ENCODE measurements at regions not wholly inside any gene's neighbourhood (a gene's known extent, or its start where the extent isn't known, plus 50 kb on each side); places are given as distances from the start of the nearest gene placed in this dataset.
"Not testable (repeated sequence)": the region's sequence is repeated elsewhere in the genome, so short reads cannot be mapped to it uniquely, and the experiment has no call there.

DNA sequence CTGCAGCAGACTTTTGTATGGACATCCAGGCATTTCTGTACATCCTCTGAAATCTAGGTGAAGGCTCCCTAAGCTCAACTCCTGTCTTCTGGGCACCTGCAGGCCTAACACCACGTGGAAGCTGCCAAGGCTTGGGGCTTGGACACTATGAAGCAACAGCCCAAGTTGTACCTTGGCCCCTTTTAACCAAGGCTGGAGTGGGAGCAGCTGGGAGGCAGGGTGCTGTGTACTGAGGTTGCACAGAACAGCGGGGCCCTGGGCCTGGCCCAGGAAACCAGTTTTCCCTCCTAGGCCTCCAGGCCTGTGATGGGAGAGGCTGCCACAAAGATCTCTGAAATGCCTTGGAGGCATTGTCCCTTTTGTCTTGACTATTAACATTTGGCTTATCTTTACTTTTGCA, 214.4 kb upstream of the LRIG3 start:
- no peaks in the 10 kb centered on the region for H3K9me3 ChIP-seq (ENCODE audit: low read length)
- H2AFZ ChIP-seq (ENCODE audit: low read depth, low read length): no peak overlapping the region
- no peak overlapping the region for H3K4me3 ChIP-seq (ENCODE audit: low read length)
- H3K4me1 ChIP-seq (ENCODE audit: insufficient read depth, low read length): peaks cover 9% of the 10 kb centered on the region
- H3K27me3 ChIP-seq (ENCODE audit: insufficient read depth, low read length): no peaks in the 10 kb centered on the region
- H3K36me3 ChIP-seq (ENCODE audit: insufficient read depth, low read length): no peaks in the 10 kb centered on the region

DNA sequence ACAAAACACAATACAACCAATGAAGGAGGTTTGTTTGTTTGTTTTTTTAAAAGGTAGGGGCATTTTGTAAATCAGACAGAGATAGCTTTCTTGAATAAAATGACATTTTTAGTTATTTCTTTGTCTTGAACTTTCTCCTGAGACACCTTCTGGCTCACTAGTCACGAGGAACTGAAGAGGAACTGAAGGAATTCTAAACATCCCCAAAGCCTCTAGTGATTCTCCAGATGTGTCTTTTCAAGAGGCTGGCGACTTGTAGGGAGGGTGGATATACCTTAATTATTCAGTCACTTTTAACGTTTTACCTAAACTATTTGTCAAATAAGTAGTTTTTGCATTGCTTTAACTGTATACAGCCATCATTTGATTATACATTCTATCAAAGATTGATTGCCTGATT, 211.2 kb upstream of the LRIG3 start:
- Histone ChIP-seq H3K4me1 (ENCODE audit: insufficient read depth, low read length) (peaks cover 9% of the 10 kb centered on the region), H3K9me3 (ENCODE audit: low read length) (no peaks in the 10 kb centered on the region), H3K27me3 (ENCODE audit: insufficient read depth, low read length) (no peaks in the 10 kb centered on the region), H3K4me3 (ENCODE audit: low read length) (no peak overlapping the region), H2AFZ (ENCODE audit: low read depth, low read length) (no peak overlapping the region), H3K36me3 (ENCODE audit: insufficient read depth, low read length) (no peaks in the 10 kb centered on the region)

DNA sequence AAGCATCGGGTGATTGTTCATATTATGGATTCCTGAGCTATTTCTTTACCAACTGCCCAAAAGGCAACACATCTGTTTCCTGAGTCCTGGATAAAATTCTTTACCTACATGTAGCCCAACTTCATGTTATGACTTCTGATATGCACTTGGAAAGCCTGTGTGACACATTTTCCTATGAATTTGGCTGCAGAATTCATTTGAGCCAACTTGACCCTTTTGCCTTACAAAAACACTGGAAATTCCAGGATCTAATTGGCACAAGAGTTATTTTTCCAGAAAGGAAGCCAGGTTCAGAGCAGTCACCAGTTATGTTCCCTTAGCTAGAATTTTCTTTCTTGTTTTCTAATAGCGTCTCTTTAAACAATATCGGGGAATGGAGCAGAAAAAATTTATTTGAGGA, 202.5 kb upstream of the LRIG3 start:
- no peaks in the 10 kb centered on the region for H3K36me3 ChIP-seq (ENCODE audit: insufficient read depth, low read length)
- H3K4me3 ChIP-seq (ENCODE audit: low read length): no peak overlapping the region
- H3K27me3 ChIP-seq (ENCODE audit: insufficient read depth, low read length): peaks cover 3% of the 10 kb centered on the region
- no peak overlapping the region for H2AFZ ChIP-seq (ENCODE audit: low read depth, low read length)
- no peaks in the 10 kb centered on the region for H3K9me3 ChIP-seq (ENCODE audit: low read length)
- H3K4me1 ChIP-seq (ENCODE audit: insufficient read depth, low read length): no peaks in the 10 kb centered on the region

DNA sequence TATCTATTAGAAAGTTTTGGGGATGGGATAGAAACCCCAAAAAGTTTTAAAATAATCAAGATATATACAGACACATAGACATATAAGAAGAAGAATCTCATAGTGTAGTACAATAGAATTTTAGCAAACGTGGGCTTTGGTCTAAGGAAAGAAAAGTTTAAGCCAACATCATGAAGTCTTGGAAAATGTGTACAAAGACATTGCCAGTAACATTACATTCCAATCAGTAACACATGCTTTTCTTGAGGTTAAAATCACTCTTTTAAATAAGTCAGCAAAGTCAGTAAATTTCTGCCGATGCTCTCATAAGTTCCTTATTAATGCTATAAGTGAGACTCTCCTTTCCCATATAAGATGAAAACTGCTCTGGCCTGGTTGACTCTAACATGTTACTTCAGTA, 201.1 kb upstream of the LRIG3 start:
- Histone ChIP-seq H3K4me1 (ENCODE audit: insufficient read depth, low read length) (no peaks in the 10 kb centered on the region), H3K36me3 (ENCODE audit: insufficient read depth, low read length) (no peaks in the 10 kb centered on the region), H3K27me3 (ENCODE audit: insufficient read depth, low read length) (peaks cover 3% of the 10 kb centered on the region), H3K4me3 (ENCODE audit: low read length) (no peak overlapping the region), H2AFZ (ENCODE audit: low read depth, low read length) (no peak overlapping the region), H3K9me3 (ENCODE audit: low read length) (no peaks in the 10 kb centered on the region)

DNA sequence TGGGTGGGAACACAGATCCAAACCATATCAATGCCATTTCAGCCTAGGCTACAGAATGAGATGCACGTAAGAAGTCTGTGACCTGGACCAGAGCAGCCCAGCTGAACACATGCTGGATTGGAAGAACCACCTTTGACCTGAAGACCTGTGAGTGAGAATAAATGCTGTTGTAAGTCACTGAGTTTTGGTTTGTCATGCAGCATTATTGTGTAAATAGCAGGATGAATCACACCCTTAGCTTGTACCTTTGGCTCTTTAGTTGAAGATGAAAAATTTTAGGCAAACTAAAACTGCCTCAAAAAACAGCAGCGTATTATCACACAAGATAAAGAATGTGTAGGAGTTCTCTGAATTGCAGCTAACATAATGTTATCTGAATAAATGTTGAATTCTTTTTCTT, 199.4 kb upstream of the LRIG3 start:
- Histone ChIP-seq H3K4me1 (ENCODE audit: insufficient read depth, low read length) (no peaks in the 10 kb centered on the region), H3K4me3 (ENCODE audit: low read length) (no peak overlapping the region), H3K36me3 (ENCODE audit: insufficient read depth, low read length) (no peaks in the 10 kb centered on the region), H3K9me3 (ENCODE audit: low read length) (no peaks in the 10 kb centered on the region), H3K27me3 (ENCODE audit: insufficient read depth, low read length) (peaks cover 3% of the 10 kb centered on the region), H2AFZ (ENCODE audit: low read depth, low read length) (no peak overlapping the region)

DNA sequence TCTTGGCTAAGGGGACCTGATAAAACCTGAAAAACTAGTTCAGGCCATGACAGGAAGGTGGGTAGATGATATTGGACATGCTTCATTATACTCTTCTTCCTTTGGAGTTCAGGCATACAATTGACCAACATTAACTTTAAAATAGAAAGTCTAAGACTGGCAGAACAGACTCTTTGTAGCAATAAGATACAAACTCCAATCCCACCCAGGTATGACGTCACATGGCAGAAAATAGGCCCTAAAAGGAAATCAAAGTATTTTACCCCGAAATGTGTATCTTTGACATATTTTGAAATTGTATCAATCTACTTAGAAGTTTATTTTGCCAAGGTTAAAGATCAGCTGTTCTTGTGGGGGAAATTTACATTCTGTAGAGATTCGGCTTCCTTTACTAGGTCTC, 198.1 kb upstream of the LRIG3 start:
- Histone ChIP-seq H3K9me3 (ENCODE audit: low read length) (no peaks in the 10 kb centered on the region), H3K4me3 (ENCODE audit: low read length) (no peak overlapping the region), H3K36me3 (ENCODE audit: insufficient read depth, low read length) (no peaks in the 10 kb centered on the region), H3K4me1 (ENCODE audit: insufficient read depth, low read length) (no peaks in the 10 kb centered on the region), H3K27me3 (ENCODE audit: insufficient read depth, low read length) (no peaks in the 10 kb centered on the region), H2AFZ (ENCODE audit: low read depth, low read length) (no peak overlapping the region)

DNA sequence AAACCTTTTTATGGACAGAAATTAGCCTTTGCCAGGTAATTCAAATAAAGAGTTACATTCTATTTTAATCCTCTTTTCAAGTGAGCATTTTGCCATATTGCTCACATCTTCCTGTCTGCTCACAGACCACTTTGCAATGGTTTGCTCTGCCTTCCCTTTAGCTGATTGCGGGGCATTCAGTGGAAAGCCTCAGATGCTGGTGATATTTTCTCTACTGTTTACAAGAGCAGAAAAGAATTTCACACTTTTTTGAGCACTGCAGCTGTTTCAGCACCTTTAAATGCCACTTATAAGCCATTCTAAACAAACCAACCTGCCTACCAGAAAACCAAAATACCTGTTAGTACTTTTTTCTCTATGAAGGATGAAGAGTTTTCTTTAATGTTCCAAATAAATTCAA, 195.7 kb upstream of the LRIG3 start:
- Histone ChIP-seq H3K4me1 (ENCODE audit: insufficient read depth, low read length) (no peaks in the 10 kb centered on the region), H2AFZ (ENCODE audit: low read depth, low read length) (no peak overlapping the region), H3K4me3 (ENCODE audit: low read length) (no peak overlapping the region), H3K9me3 (ENCODE audit: low read length) (no peaks in the 10 kb centered on the region), H3K36me3 (ENCODE audit: insufficient read depth, low read length) (no peaks in the 10 kb centered on the region), H3K27me3 (ENCODE audit: insufficient read depth, low read length) (no peaks in the 10 kb centered on the region)

DNA sequence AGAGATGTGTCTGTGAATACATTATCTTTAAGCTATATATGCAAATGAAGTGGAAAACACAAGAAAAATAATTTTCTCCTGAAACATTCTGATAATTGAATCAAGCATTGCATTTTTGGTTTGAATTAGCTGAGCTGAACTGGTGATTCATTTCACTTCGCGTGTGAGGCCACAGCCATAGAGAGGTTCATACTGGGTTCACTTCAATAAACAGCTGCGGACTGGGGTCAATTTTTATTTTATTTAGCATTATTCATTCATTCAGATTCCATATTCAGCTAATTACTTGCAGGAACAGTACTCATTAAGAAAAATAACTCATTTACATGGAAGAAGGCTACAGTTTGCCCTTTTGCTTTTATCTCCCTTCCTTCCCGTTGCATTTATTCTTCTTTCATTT, 195.2 kb upstream of the LRIG3 start:
- H3K9me3 ChIP-seq (ENCODE audit: low read length): no peaks in the 10 kb centered on the region
- H3K36me3 ChIP-seq (ENCODE audit: insufficient read depth, low read length): no peaks in the 10 kb centered on the region
- H3K4me1 ChIP-seq (ENCODE audit: insufficient read depth, low read length): no peaks in the 10 kb centered on the region
- no peak overlapping the region for H2AFZ ChIP-seq (ENCODE audit: low read depth, low read length)
- H3K4me3 ChIP-seq (ENCODE audit: low read length): no peak overlapping the region
- H3K27me3 ChIP-seq (ENCODE audit: insufficient read depth, low read length): no peaks in the 10 kb centered on the region

DNA sequence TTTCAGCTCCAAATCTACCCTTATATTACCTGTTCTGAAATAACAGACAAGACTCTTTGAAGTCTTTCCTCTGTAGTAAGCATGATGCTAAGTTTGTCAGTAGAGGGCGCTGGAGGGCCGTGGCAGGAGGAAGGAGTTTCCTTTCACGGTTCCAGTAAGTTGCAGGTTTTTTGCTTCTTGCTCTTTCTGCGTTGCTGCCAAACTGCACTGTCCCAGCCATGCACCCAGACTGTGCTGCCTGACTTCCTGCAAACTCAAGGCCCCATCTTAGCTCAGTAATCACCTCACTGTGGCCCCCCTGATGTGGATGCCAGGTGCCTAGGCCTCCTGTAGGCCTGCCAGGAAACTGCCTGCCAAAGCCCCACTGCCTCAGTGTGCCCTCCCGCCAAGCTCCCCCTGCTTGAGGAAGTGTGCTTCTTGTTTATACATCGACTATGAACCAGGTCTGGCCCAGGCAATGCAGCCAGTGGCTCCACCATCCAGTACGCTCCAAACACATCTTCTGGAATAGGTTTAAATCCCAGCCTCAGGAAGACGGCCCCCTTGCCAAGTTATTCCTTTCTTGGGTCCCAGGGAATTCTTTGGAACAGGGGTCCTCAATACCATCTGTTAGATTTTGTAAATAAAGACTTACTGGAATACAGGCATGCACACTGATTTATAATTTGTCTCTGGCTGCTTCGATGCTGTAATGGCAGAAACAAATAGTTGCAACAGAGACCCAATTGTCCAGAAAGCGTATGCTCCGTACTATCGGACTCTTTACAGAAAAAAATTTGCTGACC, 193.7 kb upstream of the LRIG3 start:
- Histone ChIP-seq H3K27me3 (ENCODE audit: insufficient read depth, low read length) (no peaks in the 10 kb centered on the region), H3K9me3 (ENCODE audit: low read length) (no peaks in the 10 kb centered on the region), H3K4me3 (ENCODE audit: low read length) (no peak overlapping the region), H3K36me3 (ENCODE audit: insufficient read depth, low read length) (no peaks in the 10 kb centered on the region), H3K4me1 (ENCODE audit: insufficient read depth, low read length) (no peaks in the 10 kb centered on the region), H2AFZ (ENCODE audit: low read depth, low read length) (no peak overlapping the region)

DNA sequence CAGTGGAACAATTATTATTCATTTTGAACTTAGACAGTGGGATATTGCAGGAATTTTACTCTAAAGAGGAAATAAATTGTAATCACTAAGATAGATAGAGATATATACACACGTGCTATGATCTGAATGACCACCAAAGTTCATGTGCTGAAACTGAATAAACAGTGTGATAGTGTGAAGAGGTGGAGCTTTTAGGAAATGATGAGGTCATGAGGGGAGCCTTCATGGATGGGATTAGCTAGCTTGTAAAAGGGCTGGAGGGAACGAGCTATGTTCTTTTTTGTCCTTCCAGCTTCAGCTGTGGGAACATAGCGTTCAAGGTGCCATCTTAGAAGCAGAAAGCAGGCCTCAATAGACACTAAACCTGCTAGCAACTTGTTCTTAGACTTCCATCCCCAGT, 191.5 kb upstream of the LRIG3 start:
- no peak overlapping the region for H2AFZ ChIP-seq (ENCODE audit: low read depth, low read length)
- H3K36me3 ChIP-seq (ENCODE audit: insufficient read depth, low read length): no peaks in the 10 kb centered on the region
- H3K4me1 ChIP-seq (ENCODE audit: insufficient read depth, low read length): no peaks in the 10 kb centered on the region
- H3K9me3 ChIP-seq (ENCODE audit: low read length): no peaks in the 10 kb centered on the region
- H3K27me3 ChIP-seq (ENCODE audit: insufficient read depth, low read length): no peaks in the 10 kb centered on the region
- no peak overlapping the region for H3K4me3 ChIP-seq (ENCODE audit: low read length)

DNA sequence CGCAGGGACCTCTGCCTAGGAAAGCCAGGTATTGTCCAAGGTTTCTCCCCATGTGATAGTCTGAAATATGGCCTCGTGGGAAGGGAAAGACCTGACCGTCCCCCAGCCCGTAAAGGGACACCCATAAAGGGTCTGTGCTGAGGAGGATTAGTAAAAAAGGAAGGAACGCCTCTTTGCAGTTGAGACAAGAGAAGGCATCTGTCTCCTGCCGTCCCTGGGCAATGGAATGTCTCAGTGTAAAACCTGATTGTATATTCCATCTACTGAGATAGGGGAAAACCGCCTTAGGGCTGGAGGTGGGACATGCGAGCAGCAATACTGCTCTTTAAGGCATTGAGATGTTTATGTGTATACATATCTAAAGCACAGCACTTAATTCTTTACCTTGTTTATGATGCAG, 188.2 kb upstream of the LRIG3 start:
- H3K36me3 ChIP-seq (ENCODE audit: insufficient read depth, low read length); H3K9me3 ChIP-seq (ENCODE audit: low read length); H2AFZ ChIP-seq (ENCODE audit: low read depth, low read length); H3K27me3 ChIP-seq (ENCODE audit: insufficient read depth, low read length); H3K4me3 ChIP-seq (ENCODE audit: low read length); H3K4me1 ChIP-seq (ENCODE audit: insufficient read depth, low read length): not testable (repeated sequence)

DNA sequence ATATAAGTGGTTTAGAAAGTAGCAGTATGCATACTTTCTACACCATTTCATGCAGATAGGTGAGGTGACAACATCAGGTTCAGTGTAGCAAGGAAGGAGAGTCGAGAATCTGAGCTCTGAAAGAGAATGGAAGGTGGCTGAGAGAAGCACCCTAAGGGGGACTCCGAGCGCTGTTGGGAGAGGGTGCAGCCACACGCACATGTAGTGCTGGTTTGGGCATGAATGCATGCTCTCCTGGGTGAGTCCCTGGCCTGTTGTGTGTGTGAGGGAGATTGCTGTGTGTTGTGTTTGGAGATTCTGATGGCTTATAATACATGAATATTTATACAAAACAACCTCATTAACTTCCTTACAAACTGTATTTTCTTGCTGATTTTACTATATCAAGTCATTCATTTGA, 180.3 kb upstream of the LRIG3 start:
- H3K9me3 ChIP-seq (ENCODE audit: low read length): no peaks in the 10 kb centered on the region
- H2AFZ ChIP-seq (ENCODE audit: low read depth, low read length): no peak overlapping the region
- H3K36me3 ChIP-seq (ENCODE audit: insufficient read depth, low read length): no peaks in the 10 kb centered on the region
- peaks cover 17% of the 10 kb centered on the region for H3K4me1 ChIP-seq (ENCODE audit: insufficient read depth, low read length)
- no peaks in the 10 kb centered on the region for H3K27me3 ChIP-seq (ENCODE audit: insufficient read depth, low read length)
- no peak overlapping the region for H3K4me3 ChIP-seq (ENCODE audit: low read length)

DNA sequence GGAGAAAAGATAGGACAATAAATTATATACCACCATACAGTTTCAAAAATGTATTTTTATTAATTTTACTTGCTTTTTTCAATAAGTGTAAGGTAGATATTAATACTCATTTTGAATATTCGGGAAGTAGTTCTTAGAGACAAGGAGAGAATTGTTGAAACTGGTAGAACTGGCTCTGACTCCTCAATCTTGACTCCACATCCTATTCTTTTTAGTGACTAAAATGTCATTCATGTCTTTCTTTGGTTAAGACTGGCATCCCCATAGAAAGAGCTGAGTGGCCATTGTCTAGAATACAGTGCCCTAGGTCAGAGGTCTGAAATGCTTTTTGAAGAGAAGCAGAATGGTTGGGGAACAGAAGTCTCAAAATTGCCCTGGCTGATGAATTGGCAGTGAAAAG, 177.6 kb upstream of the LRIG3 start:
- no peak overlapping the region for H3K4me3 ChIP-seq (ENCODE audit: low read length)
- H3K9me3 ChIP-seq (ENCODE audit: low read length): no peaks in the 10 kb centered on the region
- H3K4me1 ChIP-seq (ENCODE audit: insufficient read depth, low read length): peaks cover 17% of the 10 kb centered on the region
- H2AFZ ChIP-seq (ENCODE audit: low read depth, low read length): no peak overlapping the region
- H3K36me3 ChIP-seq (ENCODE audit: insufficient read depth, low read length): no peaks in the 10 kb centered on the region
- peaks cover 2% of the 10 kb centered on the region for H3K27me3 ChIP-seq (ENCODE audit: insufficient read depth, low read length)

DNA sequence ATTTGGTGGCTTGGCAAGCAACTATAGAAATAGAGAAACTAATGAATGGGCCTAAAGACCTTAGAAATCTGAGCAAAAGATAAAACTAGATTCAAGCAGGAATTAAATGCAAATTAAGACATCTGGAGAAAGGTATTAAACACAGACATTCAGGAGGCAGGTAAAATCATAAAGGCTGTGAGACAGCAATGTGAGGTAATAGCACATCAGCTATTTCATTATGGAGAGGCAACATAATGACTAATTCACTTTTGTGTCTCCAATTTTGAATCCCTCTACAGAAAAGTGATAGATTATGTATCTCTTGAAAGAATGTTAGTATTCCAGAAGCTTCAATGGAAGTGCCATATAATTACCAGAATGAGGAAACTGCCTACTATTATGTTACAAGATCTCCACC, 175.9 kb upstream of the LRIG3 start:
- Histone ChIP-seq H3K4me3 (ENCODE audit: low read length) (no peak overlapping the region), H3K4me1 (ENCODE audit: insufficient read depth, low read length) (peaks cover 17% of the 10 kb centered on the region), H2AFZ (ENCODE audit: low read depth, low read length) (no peak overlapping the region), H3K27me3 (ENCODE audit: insufficient read depth, low read length) (peaks cover 2% of the 10 kb centered on the region), H3K36me3 (ENCODE audit: insufficient read depth, low read length) (no peaks in the 10 kb centered on the region), H3K9me3 (ENCODE audit: low read length) (no peaks in the 10 kb centered on the region)

Data from neuron (in vitro differentiated cells).